ENCODE measurements at regions not wholly inside any gene's neighbourhood (a gene's known extent, or its start where the extent isn't known, plus 50 kb on each side); places are given as distances from the start of the nearest gene placed in this dataset.

GRCh38 chr7:48992816-48993215 is 68.5 kb downstream of the CDC14C start:
- no peak for DNase-seq (ENCODE audit: low read depth)

DNA sequence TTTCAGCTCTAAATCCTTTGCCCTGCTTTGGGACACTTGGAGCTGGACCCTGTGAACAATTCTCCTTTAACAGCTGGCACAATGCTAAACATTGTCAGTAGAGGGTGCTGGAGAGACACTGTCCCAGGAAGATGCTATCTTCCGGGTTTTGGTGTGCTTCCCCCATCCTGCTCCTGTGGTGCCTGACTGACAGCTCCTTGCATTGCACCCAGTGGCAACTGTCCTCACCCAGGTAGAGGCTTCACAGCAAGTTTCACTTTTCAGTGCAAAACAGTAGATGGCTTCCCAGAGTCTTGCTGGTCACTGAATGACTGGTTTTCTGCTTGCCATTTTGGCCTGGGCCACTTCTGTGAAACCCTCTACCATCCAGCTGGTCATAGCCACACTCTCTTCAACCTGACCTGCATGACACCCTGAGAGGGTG is 77.3 kb downstream of the CDC14C start:
- H3K4me3 ChIP-seq (ENCODE audit: low read depth, low read length) = no peak overlapping the region
- TF ChIP-seq MAX (IDR thresholded peaks at IDR 0.05; ENCODE audit: low read depth, low read length) = no peak
- TF ChIP-seq, protein P1, sequence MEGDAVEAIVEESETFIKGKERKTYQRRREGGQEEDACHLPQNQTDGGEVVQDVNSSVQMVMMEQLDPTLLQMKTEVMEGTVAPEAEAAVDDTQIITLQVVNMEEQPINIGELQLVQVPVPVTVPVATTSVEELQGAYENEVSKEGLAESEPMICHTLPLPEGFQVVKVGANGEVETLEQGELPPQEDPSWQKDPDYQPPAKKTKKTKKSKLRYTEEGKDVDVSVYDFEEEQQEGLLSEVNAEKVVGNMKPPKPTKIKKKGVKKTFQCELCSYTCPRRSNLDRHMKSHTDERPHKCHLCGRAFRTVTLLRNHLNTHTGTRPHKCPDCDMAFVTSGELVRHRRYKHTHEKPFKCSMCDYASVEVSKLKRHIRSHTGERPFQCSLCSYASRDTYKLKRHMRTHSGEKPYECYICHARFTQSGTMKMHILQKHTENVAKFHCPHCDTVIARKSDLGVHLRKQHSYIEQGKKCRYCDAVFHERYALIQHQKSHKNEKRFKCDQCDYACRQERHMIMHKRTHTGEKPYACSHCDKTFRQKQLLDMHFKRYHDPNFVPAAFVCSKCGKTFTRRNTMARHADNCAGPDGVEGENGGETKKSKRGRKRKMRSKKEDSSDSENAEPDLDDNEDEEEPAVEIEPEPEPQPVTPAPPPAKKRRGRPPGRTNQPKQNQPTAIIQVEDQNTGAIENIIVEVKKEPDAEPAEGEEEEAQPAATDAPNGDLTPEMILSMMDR (IDR thresholded peaks at IDR 0.05; ENCODE audit: low read depth, low read length) = peak; percentile 90
- peak; percentile 69 for DNase-seq (ENCODE audit: low read depth)

More at GRCh38 chr7:48992816-48993215, 68.5 kb downstream of the CDC14C start:
- no peak overlapping the region for H3K4me3 ChIP-seq (ENCODE audit: low read depth, low read length)
- TF ChIP-seq, protein P1 (IDR thresholded peaks at IDR 0.05; ENCODE audit: low read depth, low read length) = no peak
- TF ChIP-seq POLR2A (IDR thresholded peaks at IDR 0.05; ENCODE audit: extremely low read depth, insufficient read length) = no peak
- TF ChIP-seq MAX (IDR thresholded peaks at IDR 0.05; ENCODE audit: low read depth, low read length) = no peak

DNA sequence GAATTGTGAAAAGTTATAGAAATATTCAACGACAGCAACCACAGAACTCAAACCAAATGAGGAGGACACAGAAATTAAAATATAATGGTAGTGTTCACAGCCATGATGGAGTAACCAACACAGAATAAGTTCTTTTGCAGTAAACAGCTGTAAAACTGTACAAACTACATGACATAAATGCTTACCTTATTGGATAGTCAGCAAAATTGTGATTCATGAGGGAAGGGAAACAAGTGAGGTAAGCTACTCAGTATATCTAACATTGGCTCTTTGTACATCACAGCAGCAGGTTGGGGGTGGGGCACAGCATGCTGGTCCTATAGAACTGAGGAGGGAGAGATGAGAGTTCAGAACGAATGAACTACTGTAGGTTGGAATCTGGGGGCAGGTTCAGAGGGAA is 86.4 kb downstream of the CDC14C start:
- DNase-seq (ENCODE audit: low read depth) = no peak
- TF ChIP-seq, protein P1 (IDR thresholded peaks at IDR 0.05; ENCODE audit: low read depth, low read length) = no peak
- TF ChIP-seq POLR2A (IDR thresholded peaks at IDR 0.05; ENCODE audit: extremely low read depth, insufficient read length) (no peak), MAX (IDR thresholded peaks at IDR 0.05; ENCODE audit: low read depth, low read length) (no peak), MYC (IDR thresholded peaks at IDR 0.05; ENCODE audit: low read depth, low read length) (no peak)
- no peak overlapping the region for H3K4me3 ChIP-seq (ENCODE audit: low read depth, low read length)

- TF ChIP-seq, protein P1 (IDR thresholded peaks at IDR 0.05; ENCODE audit: low read depth, low read length) = no peak
- TF ChIP-seq MYC (IDR thresholded peaks at IDR 0.05; ENCODE audit: low read depth, low read length) (no peak), MAX (IDR thresholded peaks at IDR 0.05; ENCODE audit: low read depth, low read length) (no peak), POLR2A (IDR thresholded peaks at IDR 0.05; ENCODE audit: extremely low read depth, insufficient read length) (no peak)
- DNase-seq (ENCODE audit: low read depth) = no peak
- no peak overlapping the region for H3K4me3 ChIP-seq (ENCODE audit: low read depth, low read length)
Measured at GRCh38 chr7:49014870-49015269, 90.5 kb downstream of the CDC14C start.

- TF ChIP-seq MAX (IDR thresholded peaks at IDR 0.05; ENCODE audit: low read depth, low read length) = no peak
- TF ChIP-seq MYC (IDR thresholded peaks at IDR 0.05; ENCODE audit: low read depth, low read length) = no peak
- TF ChIP-seq POLR2A (IDR thresholded peaks at IDR 0.05; ENCODE audit: extremely low read depth, insufficient read length) = no peak
- TF ChIP-seq, protein P1 (IDR thresholded peaks at IDR 0.05; ENCODE audit: low read depth, low read length) = no peak
- no peak for DNase-seq (ENCODE audit: low read depth)
Measured at GRCh38 chr7:49020145-49020544, 95.8 kb downstream of the CDC14C start.

GRCh38 chr7:49022448-49022847 is 98.1 kb downstream of the CDC14C start:
- DNase-seq (ENCODE audit: low read depth) = no peak

More at GRCh38 chr7:49020145-49020544, 95.8 kb downstream of the CDC14C start:
- H3K4me3 ChIP-seq (ENCODE audit: low read depth, low read length) = no peak overlapping the region

More at GRCh38 chr7:49022448-49022847, 98.1 kb downstream of the CDC14C start:
- H3K4me3 ChIP-seq (ENCODE audit: low read depth, low read length) = no peak overlapping the region
- no peak for TF ChIP-seq MYC (IDR thresholded peaks at IDR 0.05; ENCODE audit: low read depth, low read length)
- TF ChIP-seq, protein P1 (IDR thresholded peaks at IDR 0.05; ENCODE audit: low read depth, low read length) = no peak
- no peak for TF ChIP-seq POLR2A (IDR thresholded peaks at IDR 0.05; ENCODE audit: extremely low read depth, insufficient read length)
- no peak for TF ChIP-seq MAX (IDR thresholded peaks at IDR 0.05; ENCODE audit: low read depth, low read length)
